ENCODE measurements at regions not wholly inside any gene's neighbourhood (a gene's known extent, or its start where the extent isn't known, plus 50 kb on each side); places are given as distances from the start of the nearest gene placed in this dataset.

DNA sequence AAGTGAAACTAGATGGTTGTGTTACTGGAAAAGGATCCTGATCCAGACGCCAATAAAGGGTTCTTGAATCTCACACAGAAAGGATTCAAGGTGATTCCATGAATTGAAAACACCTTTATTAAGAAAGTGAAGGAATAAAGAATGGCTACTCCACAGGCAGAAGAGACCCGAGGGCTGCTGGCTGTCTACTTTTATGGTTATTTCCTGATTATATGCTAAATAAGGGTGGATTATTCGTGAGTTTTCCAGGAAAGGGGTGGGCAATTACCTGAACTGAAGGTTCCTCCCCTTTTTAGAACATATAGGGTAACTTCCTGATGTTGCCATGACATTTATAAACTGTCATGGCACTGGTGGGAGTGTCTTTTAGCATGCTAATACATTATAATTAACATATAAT is 50.9 kb upstream of the WARS2 start:
- ChIA-PET POLR2A (no interaction called here), CTCF (no interaction called here)
- H3K27me3 ChIP-seq (ENCODE audit: insufficient read depth), result no peaks in the 10 kb centered on the region
- no peaks in the 10 kb centered on the region for H3K9me3 ChIP-seq
- H3K9me2 ChIP-seq, result no peaks in the 10 kb centered on the region
- no peak overlapping the region for H3K9ac ChIP-seq
- 49% methylated on average over 3 of the region's 3 CpGs for WGBS (ENCODE audit: low lambda C conversion rate)
- no peaks in the 10 kb centered on the region for H3F3A ChIP-seq (replicated peaks; ENCODE audit: insufficient read depth)
- no peak for TF ChIP-seq REST (IDR thresholded peaks at IDR 0.05; ENCODE audit: low read depth, low read length)
- no peaks in the 10 kb centered on the region for H3K4me1 ChIP-seq (ENCODE audit: control insufficient read depth in 1 of 2, insufficient read depth in 2 of 2, low read depth in 1 of 2, low read length in 1 of 2)
- H3K4me3 ChIP-seq (ENCODE audit: low read depth in 2 of 2, low read length in 1 of 2), result no peak overlapping the region
- H4K20me1 ChIP-seq (ENCODE audit: insufficient read depth), result no peaks in the 10 kb centered on the region
- no peaks in the 10 kb centered on the region for H3K79me2 ChIP-seq (ENCODE audit: insufficient read depth)
- peaks cover 0 to 5% of the 10 kb centered on the region in 2 experiments for H3K36me3 ChIP-seq (replicated peaks in 1 of 2; ENCODE audit: control insufficient read depth in 1 of 2, insufficient read depth in 2 of 2, low read length in 1 of 2)
- no peak overlapping the region for H3K27ac ChIP-seq (ENCODE audit: low read depth in 2 of 2, low read length in 1 of 2)
- DNase-seq, result no peak
- no peak overlapping the region for H2AFZ ChIP-seq (ENCODE audit: low read depth)
- no peak overlapping the region for H3K4me2 ChIP-seq

- Histone ChIP-seq H3K9me3 (peaks cover 1% of the 10 kb centered on the region; the same call in 1 of the 2 replicates), H3K4me3 (ENCODE audit: low read depth in 2 of 2, low read length in 1 of 2) (no peak overlapping the region), H2AFZ (ENCODE audit: low read depth) (no peak overlapping the region), H3K27ac (ENCODE audit: low read depth in 2 of 2, low read length in 1 of 2) (no peak overlapping the region), H3K4me1 (ENCODE audit: control insufficient read depth in 1 of 2, insufficient read depth in 2 of 2, low read depth in 1 of 2, low read length in 1 of 2) (no peaks in the 10 kb centered on the region), H4K20me1 (ENCODE audit: insufficient read depth) (no peaks in the 10 kb centered on the region), H3F3A (replicated peaks; ENCODE audit: insufficient read depth) (no peaks in the 10 kb centered on the region), H3K4me2 (no peak overlapping the region), H3K9ac (no peak overlapping the region), H3K79me2 (ENCODE audit: insufficient read depth) (no peaks in the 10 kb centered on the region), H3K36me3 (replicated peaks in 1 of 2; ENCODE audit: control insufficient read depth in 1 of 2, insufficient read depth in 2 of 2, low read length in 1 of 2) (no peaks in the 10 kb centered on the region), H3K9me2 (no peaks in the 10 kb centered on the region), H3K27me3 (ENCODE audit: insufficient read depth) (no peaks in the 10 kb centered on the region)
- CTCF ChIA-PET, result no interaction called here
- POLR2A ChIA-PET, result interaction anchor here (0.6 kb wide), 1 partner anchor 54 kb away, joined by 3 read pairs; no protein-coding TSS in a partner anchor
- 58% methylated on average over 2 of the region's 2 CpGs for WGBS (ENCODE audit: low lambda C conversion rate)
- no peak for DNase-seq
- no peak for TF ChIP-seq SMC3 (IDR thresholded peaks at IDR 0.05; ENCODE audit: low read depth, low read length)
- TF ChIP-seq RXRA (IDR thresholded peaks at IDR 0.05; ENCODE audit: borderline replicate concordance, low read depth), result no peak
- TF ChIP-seq YY1 (IDR thresholded peaks at IDR 0.05; ENCODE audit: low read depth), result no peak
- TF ChIP-seq, protein P1, sequence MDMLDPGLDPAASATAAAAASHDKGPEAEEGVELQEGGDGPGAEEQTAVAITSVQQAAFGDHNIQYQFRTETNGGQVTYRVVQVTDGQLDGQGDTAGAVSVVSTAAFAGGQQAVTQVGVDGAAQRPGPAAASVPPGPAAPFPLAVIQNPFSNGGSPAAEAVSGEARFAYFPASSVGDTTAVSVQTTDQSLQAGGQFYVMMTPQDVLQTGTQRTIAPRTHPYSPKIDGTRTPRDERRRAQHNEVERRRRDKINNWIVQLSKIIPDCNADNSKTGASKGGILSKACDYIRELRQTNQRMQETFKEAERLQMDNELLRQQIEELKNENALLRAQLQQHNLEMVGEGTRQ (IDR thresholded peaks at IDR 0.05; ENCODE audit: borderline replicate concordance, low read depth, low read length), result no peak
- TF ChIP-seq SIN3A (IDR thresholded peaks at IDR 0.05; ENCODE audit: borderline replicate concordance, low read depth, low read length), result no peak
- no peak for TF ChIP-seq MXI1 (IDR thresholded peaks at IDR 0.05; ENCODE audit: low read depth, low read length)
- TF ChIP-seq POLR2AphosphoS5 (IDR thresholded peaks at IDR 0.05; ENCODE audit: low read depth, low read length), result no peak
- no peak for TF ChIP-seq RFX5 (IDR thresholded peaks at IDR 0.05; ENCODE audit: low read length)
- TF ChIP-seq GATA2 (CRISPR knock-in tag; IDR thresholded peaks at IDR 0.05), result no peak
- TF ChIP-seq, protein P2, sequence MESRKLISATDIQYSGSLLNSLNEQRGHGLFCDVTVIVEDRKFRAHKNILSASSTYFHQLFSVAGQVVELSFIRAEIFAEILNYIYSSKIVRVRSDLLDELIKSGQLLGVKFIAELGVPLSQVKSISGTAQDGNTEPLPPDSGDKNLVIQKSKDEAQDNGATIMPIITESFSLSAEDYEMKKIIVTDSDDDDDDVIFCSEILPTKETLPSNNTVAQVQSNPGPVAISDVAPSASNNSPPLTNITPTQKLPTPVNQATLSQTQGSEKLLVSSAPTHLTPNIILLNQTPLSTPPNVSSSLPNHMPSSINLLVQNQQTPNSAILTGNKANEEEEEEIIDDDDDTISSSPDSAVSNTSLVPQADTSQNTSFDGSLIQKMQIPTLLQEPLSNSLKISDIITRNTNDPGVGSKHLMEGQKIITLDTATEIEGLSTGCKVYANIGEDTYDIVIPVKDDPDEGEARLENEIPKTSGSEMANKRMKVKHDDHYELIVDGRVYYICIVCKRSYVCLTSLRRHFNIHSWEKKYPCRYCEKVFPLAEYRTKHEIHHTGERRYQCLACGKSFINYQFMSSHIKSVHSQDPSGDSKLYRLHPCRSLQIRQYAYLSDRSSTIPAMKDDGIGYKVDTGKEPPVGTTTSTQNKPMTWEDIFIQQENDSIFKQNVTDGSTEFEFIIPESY (IDR thresholded peaks at IDR 0.05; ENCODE audit: borderline replicate concordance, low read depth), result no peak
- TF ChIP-seq USF1 (IDR thresholded peaks at IDR 0.05; ENCODE audit: borderline replicate concordance, low read depth), result no peak
- TF ChIP-seq FOXM1 (IDR thresholded peaks at IDR 0.05; ENCODE audit: low read depth), result no peak
- TF ChIP-seq TCF12 (IDR thresholded peaks at IDR 0.05), result no peak
- TF ChIP-seq, protein P3, sequence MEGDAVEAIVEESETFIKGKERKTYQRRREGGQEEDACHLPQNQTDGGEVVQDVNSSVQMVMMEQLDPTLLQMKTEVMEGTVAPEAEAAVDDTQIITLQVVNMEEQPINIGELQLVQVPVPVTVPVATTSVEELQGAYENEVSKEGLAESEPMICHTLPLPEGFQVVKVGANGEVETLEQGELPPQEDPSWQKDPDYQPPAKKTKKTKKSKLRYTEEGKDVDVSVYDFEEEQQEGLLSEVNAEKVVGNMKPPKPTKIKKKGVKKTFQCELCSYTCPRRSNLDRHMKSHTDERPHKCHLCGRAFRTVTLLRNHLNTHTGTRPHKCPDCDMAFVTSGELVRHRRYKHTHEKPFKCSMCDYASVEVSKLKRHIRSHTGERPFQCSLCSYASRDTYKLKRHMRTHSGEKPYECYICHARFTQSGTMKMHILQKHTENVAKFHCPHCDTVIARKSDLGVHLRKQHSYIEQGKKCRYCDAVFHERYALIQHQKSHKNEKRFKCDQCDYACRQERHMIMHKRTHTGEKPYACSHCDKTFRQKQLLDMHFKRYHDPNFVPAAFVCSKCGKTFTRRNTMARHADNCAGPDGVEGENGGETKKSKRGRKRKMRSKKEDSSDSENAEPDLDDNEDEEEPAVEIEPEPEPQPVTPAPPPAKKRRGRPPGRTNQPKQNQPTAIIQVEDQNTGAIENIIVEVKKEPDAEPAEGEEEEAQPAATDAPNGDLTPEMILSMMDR (IDR thresholded peaks at IDR 0.05), result no peak
Observed at GRCh38 chr1:119204197-119204960, 63.9 kb upstream of the WARS2 start.
